IPS-18c (cell line): ENCODE measurements at regions not wholly inside any gene's neighbourhood (a gene's known extent, or its start where the extent isn't known, plus 50 kb on each side); places are given as distances from the start of the nearest gene placed in this dataset.
"Not testable (repeated sequence)": the region's sequence is repeated elsewhere in the genome, so short reads cannot be mapped to it uniquely, and the experiment has no call there.

Experiments used
- H3K4me3 ChIP-seq: 2 replicates; pipeline ENCODE4 v1.7.0; 2013; ENCODE audit warnings: low read depth, mild to moderate bottlenecking, low read length, moderate library complexity; ENCODE audit not compliant: insufficient read depth
- H3K9me3 ChIP-seq: one replicate; pipeline ENCODE4 v1.6.1; 2013; ENCODE audit warnings: mild to moderate bottlenecking, low read length, moderate library complexity; ENCODE audit not compliant: control insufficient read depth, insufficient read depth

DNA sequence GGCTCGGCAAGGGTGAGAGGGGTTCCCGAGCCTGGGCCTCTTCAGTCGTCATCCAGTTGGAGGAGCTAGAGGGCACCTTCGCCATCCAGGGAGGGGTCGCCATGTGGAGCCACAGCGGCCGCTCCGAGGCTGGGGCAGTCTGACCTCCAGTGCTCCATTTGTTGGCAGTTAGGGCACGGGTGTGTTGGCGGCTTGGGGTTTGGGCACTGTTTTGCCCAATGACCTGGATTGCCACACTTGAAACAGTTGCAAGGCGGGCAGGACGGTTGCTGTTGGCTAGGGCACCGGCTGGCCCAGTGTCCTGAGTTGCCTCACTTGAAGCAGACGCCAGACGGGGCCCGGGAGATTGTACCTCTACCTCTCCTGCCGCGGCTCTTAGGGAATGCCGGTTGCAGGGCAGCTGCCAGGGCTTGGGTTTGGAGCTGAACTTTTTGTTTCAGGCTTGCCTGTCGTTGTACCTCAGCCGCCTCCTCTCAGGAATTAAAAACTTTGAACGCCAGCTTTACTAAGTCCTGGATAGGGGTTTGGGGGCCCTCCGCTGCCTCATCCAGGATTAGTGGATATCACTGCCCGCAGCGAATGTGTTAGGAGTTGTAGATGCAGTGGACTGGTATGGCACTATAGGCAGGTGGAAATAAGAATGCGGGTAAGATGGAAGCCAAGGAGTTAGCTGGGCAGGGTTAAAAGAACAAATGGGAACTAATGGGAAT lies 639.9 kb upstream of the DPP6 start:
- H3K4me3 ChIP-seq, H3K9me3 ChIP-seq: not testable (repeated sequence)

DNA sequence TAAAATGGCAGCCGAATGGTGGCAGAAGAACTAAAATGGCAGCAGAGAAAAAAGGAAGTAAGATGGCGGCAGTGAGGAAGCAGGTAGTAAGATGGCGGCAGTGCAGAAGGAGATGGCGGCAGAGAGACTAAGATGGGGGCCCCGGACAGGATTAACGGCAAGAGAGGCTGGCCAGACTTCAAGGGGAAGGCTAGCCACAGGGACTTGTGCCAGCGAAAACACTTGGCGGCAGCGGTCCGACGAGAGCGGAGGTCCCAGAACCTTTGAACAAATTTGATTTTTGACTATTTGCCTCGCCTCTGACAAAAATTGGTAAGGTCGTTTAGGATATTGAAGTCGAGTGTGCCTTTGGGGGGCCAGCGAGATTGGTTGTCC lies 639.4 kb upstream of the DPP6 start:
- H3K4me3 ChIP-seq, H3K9me3 ChIP-seq: not testable (repeated sequence)

DNA sequence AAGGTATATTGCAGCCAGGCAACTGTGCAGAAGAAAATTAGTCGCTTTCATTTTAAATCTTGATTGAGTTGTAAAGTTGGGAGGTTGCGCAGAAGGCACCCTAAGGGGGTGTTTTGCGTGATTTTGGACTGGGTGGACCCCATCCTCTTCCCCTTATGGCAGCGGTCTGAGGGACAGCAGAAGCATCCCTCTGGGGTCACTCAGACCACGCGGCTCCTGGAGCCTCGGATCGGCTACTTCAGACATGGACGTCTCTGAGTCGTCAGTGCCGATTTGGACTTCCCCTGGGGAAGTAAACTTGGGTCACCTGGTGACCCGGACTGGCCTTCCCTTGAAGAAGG lies 639.0 kb upstream of the DPP6 start:
- no peaks in the 10 kb centered on the region for H3K9me3 ChIP-seq
- no peak overlapping the region for H3K4me3 ChIP-seq

DNA sequence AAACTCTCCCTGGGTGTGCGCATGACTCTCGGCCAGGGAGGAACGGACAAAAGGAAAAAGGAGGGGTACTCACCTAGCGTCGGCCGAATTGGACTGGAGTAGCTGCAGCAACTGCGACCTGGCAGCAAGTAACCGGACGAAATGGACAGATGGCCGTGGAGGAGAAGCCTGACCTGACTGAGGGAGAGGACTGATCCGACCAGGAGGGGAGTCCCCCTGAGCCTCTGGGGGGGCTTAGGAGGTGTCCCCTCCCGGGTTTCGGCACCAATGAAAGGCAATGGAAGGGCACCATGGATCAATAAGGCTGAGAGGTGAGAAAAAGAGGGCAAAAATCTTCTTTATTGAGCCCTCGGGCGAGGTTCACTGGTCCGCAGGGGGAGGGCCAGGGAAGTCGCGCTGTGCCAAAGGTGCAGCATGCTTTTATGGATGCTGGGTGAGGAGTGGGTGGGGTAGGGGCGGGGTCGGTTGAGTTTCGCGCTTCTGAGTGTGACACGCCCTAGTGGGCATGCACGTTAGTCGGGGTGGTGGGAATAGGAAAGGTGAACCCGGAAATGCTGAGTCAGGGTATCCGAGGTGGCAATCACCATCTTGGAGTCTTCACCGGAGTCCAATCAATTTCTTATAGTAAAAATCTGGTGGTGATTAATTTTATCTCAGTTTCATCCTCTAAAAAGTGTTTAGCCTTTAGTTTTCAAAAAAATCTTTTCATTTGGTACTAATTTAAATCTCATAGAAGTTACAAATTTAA lies 638.5 kb upstream of the DPP6 start:
- no peaks in the 10 kb centered on the region for H3K9me3 ChIP-seq
- no peak overlapping the region for H3K4me3 ChIP-seq

DNA sequence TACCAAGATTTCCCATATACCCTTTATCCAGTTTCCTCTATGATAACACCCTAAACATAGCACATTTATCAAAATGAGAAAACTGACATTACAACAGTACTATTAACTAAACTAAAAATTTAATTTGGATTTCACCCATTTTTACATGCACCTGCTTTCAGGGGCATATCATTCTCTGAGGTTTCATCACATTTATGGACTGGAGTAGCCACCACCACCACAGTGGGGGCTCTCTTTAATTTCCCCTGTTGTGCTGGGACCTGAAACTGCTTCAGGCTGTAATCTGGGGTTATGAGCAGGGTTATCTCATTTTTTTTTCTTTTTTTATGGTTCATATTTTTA lies 637.9 kb upstream of the DPP6 start:
- Histone ChIP-seq H3K4me3 (no peak overlapping the region), H3K9me3 (no peaks in the 10 kb centered on the region)

DNA sequence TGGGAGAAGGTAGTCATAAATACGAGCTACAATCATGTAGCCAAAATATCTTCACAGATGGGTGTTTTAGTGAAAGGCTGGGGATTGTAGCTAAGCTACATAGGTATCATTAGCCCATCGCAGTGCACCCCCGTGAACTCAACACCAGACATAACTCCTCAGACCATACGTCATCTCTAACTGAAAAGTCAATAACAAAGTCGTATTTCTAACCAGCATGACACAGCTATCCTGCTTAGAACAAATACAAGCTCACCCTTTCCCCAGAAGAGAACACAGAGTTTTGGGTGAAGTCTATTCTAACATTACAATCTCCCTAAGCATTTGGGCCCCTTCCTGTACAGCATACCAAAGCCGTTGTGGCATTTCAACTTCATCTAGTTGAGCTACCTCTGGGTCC lies 636.6 kb upstream of the DPP6 start:
- Histone ChIP-seq H3K9me3 (no peaks in the 10 kb centered on the region), H3K4me3 (no peak overlapping the region)

DNA sequence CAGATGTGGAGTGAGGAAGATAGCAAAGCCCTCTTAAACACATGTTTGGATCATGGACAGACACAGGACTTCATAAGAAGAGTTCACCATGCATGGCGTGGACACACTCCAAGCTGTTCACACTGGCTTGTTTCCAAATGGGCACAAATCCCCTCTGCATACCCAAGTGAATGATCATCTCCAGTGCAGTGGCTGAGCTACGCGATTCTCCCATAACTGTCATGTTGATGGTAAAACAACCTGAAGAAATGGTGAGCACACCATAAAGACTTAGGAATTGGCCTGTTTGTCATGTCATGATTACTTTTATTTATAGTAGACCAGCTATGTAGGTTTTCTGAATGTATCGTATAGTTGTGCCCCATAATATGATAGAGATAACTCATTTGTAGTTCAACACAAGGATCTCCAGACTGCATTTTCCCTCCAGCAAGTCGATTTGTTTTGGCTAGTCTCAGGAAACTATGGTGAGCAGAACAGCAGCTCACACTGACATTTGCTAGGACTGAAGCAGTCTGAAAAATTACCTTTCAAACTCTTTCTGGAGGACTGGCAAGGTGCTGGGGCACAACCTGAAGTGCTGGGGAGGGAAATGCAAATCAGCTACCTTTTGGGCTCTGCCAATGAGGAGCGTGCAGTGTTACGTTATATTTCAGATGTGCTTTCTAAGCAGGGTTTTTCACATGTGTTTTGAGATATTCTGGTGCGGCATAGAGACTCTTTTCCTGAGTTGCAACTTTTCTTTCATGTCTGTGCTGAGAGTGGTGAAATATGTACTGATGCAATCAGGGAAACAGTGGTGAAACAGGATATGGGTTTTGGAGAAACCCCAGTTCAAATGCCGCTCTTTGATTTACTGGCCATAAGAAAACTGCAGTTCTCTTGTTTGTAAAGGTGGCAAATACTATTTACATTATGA lies 629.6 kb upstream of the DPP6 start:
- H3K9me3 ChIP-seq = no peaks in the 10 kb centered on the region
- H3K4me3 ChIP-seq = no peak overlapping the region

DNA sequence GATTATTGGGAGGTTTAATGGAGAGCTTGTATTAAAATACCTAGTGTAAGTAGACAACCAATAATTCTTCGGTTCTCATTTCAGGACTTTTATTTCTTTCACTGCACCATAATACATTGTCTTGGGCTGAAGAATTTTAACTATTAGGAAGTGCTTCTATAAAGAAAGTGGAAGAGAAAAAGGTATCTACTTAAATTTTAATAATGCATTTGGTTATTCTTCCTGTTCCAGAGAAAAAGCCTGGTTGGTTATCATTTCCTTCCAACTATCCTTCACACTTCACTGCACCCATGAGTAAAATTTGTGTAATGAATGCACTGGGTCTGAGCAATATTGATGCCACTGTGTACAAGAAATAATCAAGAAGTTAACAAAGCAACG lies 629.0 kb upstream of the DPP6 start:
- H3K9me3 ChIP-seq = no peaks in the 10 kb centered on the region

DNA sequence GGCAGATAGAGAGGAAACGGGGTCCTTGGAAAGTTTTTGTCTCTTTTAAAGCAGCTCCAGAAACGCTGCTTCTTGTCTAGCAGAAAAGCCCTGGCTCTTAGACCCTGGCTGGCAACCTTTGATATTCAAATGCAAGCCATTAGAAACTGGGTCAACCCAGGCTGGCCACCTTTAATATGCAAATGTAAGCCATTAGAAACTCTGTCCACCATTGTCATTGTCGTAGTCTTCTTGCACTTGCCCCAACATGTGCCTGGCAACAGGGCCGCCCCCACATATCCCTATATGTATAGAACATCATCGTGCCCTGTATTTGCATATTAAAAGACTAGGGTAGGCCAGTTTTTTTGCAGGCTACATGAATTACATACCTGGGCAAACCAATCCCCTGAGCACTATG lies 621.3 kb upstream of the DPP6 start:
- Histone ChIP-seq H3K9me3 (peaks cover 2% of the 10 kb centered on the region), H3K4me3 (no peak overlapping the region)

More for the DNA sequence above, 629.0 kb upstream of the DPP6 start:
- no peak overlapping the region for H3K4me3 ChIP-seq

DNA sequence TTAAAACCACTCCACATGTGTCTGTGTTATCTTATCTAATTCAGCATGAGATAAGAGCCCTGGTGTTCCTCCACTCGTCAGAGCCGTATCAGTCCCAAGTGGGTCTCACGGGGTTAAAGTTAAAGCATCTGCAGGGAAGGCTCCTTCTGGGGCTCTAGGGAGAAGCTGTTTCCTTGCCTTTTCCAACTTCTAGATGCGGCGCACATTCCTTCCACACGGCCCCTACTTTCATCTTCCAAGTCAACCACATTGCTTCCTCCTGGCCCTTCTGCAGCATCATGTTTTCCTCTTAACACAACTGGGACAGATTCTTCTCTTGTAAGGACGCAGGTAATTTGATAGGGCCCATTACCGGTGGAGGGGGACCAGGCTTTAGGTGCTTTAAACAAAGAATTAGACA lies 620.1 kb upstream of the DPP6 start:
- H3K4me3 ChIP-seq = no peak overlapping the region
- H3K9me3 ChIP-seq = peaks cover 2% of the 10 kb centered on the region

DNA sequence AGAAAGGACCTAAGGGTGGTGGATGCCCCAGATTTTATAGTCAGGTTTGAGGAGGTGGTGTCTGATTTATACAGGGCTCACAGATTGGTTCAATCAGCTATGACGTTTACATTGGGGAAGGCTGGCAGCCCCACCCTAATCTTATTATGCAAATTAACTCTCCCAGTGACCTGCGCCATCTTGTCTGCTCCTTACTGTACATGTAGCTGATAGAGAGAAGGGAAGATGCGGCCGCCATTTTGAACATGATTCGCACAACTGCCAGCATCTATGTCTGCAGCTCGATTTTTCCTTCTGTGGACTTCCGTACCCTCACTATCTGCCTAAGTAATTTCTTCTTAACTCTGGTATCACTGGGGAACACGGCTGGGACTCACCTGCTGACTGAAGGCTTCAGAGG lies 619.0 kb upstream of the DPP6 start:
- H3K4me3 ChIP-seq = no peak overlapping the region
- H3K9me3 ChIP-seq = peaks cover 2% of the 10 kb centered on the region

DNA sequence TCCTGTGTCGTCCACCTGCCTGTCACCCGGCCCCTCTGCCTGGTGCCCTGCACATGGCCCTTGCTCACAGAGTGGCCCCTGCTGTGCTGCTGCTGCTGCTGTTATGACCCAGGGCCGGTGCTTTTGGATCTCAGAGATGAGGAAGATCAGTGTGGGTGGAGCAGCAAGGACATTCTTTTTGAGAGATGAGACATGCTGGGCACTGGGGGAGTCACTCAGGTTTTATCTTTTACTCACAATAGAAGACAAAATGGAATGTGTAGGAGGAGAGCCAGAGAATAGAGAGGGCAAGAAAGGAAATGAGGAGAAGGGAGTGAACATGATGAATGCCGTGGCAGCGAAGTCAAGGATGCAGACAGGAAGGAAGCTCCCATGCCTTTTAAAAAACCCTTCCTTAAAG lies 611.5 kb upstream of the DPP6 start:
- Histone ChIP-seq H3K4me3 (no peak overlapping the region), H3K9me3 (peaks cover 2% of the 10 kb centered on the region)

DNA sequence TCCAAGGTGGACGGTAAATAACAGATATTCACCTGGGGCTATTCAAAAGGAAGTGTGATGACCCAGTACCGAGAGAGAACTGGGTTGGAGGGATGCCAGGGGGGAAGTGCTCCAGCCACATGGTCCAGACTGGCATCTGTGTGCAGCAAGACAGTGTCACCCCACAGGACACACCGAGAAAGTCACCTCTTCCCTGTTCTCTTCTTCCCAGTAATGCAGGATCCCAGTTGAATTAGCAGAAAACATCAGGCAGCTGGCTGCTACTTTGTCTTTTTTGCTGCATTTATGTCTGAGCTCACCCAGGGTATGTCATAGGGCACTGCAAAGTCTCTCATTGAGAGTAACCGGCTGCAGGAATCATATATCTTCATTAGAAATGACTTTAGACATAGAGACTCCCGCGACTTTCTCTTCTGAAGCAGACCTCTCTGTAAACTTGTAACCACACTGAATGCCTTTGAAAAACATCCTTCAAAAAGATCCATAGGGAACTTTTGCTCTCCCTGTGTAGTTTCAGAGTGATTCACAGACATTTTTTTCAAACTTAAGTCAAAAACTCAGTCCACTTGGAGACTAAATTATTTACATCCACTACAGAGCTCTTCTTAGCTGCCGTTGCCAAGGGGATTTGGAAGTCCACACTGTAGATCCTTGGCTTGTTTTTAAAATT lies 609.0 kb upstream of the DPP6 start:
- Histone ChIP-seq H3K9me3 (peaks cover 2% of the 10 kb centered on the region), H3K4me3 (no peak overlapping the region)

DNA sequence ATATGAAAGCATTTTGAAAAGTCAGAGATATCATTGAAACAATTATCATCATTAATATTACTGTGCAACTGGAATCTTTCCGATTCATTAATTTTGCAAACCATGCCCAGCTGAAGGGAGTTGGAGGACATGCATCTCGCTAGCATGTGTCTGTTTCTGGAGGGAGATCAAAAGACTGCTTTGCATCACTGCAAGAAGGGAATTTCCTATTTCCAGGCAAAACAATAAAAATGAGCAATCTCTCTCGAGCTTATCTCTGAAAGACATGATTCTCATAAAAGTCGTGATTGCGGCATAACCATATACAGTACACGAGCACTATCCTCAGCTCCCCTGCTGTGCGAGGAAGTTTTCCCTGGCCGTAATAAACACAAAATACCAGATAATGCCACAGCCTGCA lies 607.6 kb upstream of the DPP6 start:
- H3K4me3 ChIP-seq = no peak overlapping the region
- H3K9me3 ChIP-seq = peaks cover 2% of the 10 kb centered on the region

DNA sequence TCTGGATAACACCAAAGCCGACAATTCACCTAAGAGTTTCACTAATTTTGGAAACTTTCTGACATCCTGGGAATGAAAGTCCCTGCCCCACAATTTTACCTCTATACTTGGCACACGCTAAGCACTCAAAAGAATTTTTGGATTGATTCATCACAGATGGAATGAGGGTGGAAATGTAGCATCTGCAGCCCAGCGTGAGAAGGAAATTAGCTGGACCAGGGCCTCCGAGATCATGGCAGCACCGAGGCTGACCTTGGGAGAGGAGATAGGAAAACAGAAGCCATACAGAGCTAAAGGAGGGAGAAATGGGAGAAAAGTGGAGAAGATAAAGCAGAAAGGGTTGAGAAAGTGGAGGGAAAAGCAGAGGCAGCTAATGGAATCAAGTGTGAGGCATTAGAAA lies 606.6 kb upstream of the DPP6 start:
- H3K9me3 ChIP-seq = peaks cover 2% of the 10 kb centered on the region
- no peak overlapping the region for H3K4me3 ChIP-seq

DNA sequence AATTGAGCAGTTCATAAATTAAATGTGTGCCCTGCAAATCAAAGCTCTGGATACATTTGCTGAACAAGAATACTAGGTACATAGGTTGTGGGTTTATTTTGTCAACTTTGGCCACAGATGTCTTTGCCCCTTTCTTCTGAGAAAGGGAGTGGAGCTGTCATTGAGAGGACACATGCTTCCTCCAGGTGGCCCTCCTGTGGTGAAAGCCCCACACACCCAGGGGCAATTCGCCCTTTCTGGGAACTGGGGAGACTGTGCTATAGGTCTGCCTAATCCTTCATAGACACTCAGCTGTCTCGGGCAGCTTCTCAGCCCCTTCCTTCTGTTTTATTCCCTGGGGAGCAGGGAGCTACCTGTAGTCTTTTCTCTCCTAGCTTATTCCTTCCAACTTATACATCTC lies 605.7 kb upstream of the DPP6 start:
- H3K4me3 ChIP-seq = no peak overlapping the region
- H3K9me3 ChIP-seq = peaks cover 2% of the 10 kb centered on the region

DNA sequence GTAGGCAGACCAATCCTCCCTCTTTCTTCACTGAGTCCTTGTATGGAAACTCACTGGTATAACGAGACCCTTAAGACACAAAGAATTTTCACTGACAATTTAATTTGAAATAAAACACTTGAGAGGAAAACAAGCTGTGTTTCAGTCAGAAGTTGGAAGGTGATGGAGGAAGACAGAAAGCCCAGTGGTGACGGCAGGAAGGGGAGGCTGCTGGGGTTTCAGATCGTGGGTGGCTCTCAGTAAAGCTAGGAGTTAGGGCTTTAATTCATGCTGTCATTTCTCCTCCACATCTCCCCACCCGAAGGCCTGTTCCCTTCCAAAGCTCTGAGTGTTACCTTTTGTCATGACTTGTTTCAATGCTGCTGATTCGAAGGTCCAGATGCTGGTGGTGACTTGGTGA lies 605.2 kb upstream of the DPP6 start:
- Histone ChIP-seq H3K4me3 (no peak overlapping the region), H3K9me3 (peaks cover 2% of the 10 kb centered on the region)

DNA sequence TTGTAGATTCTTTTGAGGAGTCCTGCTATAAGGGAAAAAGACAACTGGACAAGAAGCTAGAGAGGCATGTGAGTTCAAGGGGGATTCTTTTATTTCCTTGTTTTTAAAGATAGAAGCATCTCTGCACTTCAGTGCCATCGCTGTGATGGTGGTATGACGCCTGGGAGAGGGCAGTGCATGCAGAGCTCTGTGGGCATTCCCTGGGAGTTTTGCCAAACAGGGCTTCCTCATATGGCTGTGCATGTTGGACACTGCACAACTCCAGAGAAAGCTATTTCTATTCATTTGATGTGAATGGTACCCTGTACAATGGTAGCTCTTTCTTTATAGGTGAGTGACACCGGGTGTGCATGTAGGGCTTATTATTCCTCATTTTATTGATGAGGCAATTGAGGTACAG lies 599.5 kb upstream of the DPP6 start:
- Histone ChIP-seq H3K9me3 (no peaks in the 10 kb centered on the region), H3K4me3 (no peak overlapping the region)
